Ishikawa (cell line): ENCODE measurements at regions not wholly inside any gene's neighbourhood (a gene's known extent, or its start where the extent isn't known, plus 50 kb on each side); places are given as distances from the start of the nearest gene placed in this dataset.

ENCODE experiments used
- CEBPB ChIP-seq: IDR thresholded peaks from 2 replicates; pipeline ENCODE4 v1.6.1; 2012
- CREB1 ChIP-seq: IDR thresholded peaks from 2 replicates; pipeline ENCODE4 v1.6.1; 2012; ENCODE audit warnings: low read depth
- EGR1 ChIP-seq: IDR thresholded peaks from 2 replicates; pipeline ENCODE4 v1.6.1; 2012
- EP300 ChIP-seq: IDR thresholded peaks from 2 replicates; pipeline ENCODE4 v1.6.1; 2012; ENCODE audit warnings: borderline replicate concordance
- FOXM1 ChIP-seq: IDR thresholded peaks from 2 replicates; pipeline ENCODE4 v1.6.1; 2012; ENCODE audit warnings: low read depth, borderline replicate concordance
- MAX ChIP-seq: IDR thresholded peaks from 2 replicates; pipeline ENCODE4 v1.6.1; 2012
- NFIC ChIP-seq: IDR thresholded peaks from 2 replicates; pipeline ENCODE4 v1.6.1; 2012
- RAD21 ChIP-seq: IDR thresholded peaks from 2 replicates; pipeline ENCODE4 v1.6.1; 2012; ENCODE audit warnings: low read depth
- REST ChIP-seq: IDR thresholded peaks from 2 replicates; pipeline ENCODE4 v1.6.1; 2012; ENCODE audit warnings: low read depth, mild to moderate bottlenecking
- TAF1 ChIP-seq: IDR thresholded peaks from 2 replicates; pipeline ENCODE4 v1.6.1; 2012; ENCODE audit warnings: low read depth, mild to moderate bottlenecking
- TCF12 ChIP-seq: IDR thresholded peaks from 2 replicates; pipeline ENCODE4 v1.6.1; 2012; ENCODE audit warnings: low read depth
- TEAD4 ChIP-seq: IDR thresholded peaks from 2 replicates; pipeline ENCODE4 v1.6.1; 2012
- USF1 ChIP-seq: IDR thresholded peaks from 2 replicates; pipeline ENCODE4 v1.6.1; 2012
- YY1 ChIP-seq: IDR thresholded peaks from 2 replicates; pipeline ENCODE4 v1.6.1; 2012; ENCODE audit warnings: low read depth
- ZBTB7A ChIP-seq: IDR thresholded peaks from 2 replicates; pipeline ENCODE4 v1.6.1; 2012; ENCODE audit warnings: low read depth

- no peak for TF ChIP-seq USF1
- no peak for TF ChIP-seq EGR1
- TF ChIP-seq TEAD4, result no peak
- TF ChIP-seq YY1, result no peak
- no peak for TF ChIP-seq ZBTB7A
- TF ChIP-seq TCF12, result no peak
- TF ChIP-seq RAD21, result no peak
- TF ChIP-seq CEBPB, result no peak
- no peak for TF ChIP-seq CREB1
- no peak for TF ChIP-seq EP300
- TF ChIP-seq REST, result no peak
- no peak for TF ChIP-seq FOXM1
- TF ChIP-seq TAF1, result no peak
- TF ChIP-seq MAX, result no peak
- TF ChIP-seq NFIC, result no peak
Measured at GRCh38 chr3:61357902-61358301, 106.7 kb upstream of the FHIT start.

GRCh38 chr3:61358364-61358763 lies 107.1 kb upstream of the FHIT start:
- no peak for TF ChIP-seq TCF12

GRCh38 chr3:61360297-61360965 lies 109.2 kb upstream of the FHIT start:
- TF ChIP-seq CREB1 (no peak), FOXM1 (no peak), TCF12 (no peak), MAX (no peak), NFIC (no peak), EP300 (no peak), ZBTB7A (no peak), USF1 (no peak), TAF1 (no peak), RAD21 (no peak)

GRCh38 chr3:61369678-61370077 lies 118.4 kb upstream of the FHIT start:
- TF ChIP-seq CEBPB (no peak), USF1 (no peak), RAD21 (no peak), TAF1 (no peak), TCF12 (no peak), EGR1 (no peak), YY1 (no peak), MAX (no peak), TEAD4 (no peak), REST (no peak), CREB1 (no peak)

- TF ChIP-seq RAD21, result peak; percentile 54
- no peak for TF ChIP-seq ZBTB7A
Measured at GRCh38 chr3:61371123-61371522, 119.9 kb upstream of the FHIT start.

GRCh38 chr3:61372723-61373122 lies 121.5 kb upstream of the FHIT start:
- TF ChIP-seq TCF12, result no peak
- TF ChIP-seq EGR1, result no peak
- no peak for TF ChIP-seq NFIC
- TF ChIP-seq RAD21, result no peak
- TF ChIP-seq YY1, result no peak
